ENCODE measurements at regions not wholly inside any gene's neighbourhood (a gene's known extent, or its start where the extent isn't known, plus 50 kb on each side); places are given as distances from the start of the nearest gene placed in this dataset.

DNA sequence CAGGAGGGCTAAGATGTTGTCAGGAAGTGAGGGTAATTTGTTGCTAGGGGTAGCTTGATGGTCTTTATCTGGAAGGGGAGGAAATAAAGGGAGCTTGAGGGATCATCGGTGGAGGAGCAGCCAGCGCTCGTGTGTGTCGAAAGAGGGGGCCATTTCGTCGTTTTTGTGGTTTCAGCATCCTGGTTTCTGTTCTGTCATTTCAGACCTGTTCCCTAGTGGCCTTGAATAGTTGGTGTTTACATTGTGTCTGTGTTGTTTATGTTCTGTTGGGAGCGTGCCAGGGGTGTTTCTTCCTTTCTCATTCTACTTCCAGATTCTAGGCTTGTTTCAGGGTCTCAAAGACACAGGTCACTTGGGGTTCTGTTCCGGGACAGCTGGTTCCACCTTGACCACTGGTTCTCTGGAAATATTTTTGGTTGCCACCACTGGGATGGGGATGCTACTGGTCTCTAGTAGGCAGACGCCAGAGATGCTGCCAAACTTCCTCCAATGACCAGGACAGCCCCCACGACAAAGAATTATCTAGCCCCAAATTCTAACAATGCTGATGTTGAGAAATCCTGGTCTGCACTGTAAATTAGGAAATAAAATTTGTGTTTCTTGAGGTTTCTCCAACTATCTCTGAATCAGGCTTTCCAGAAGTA lies 113.9 kb upstream of the NAA20 start:
- TF ChIP-seq, protein P1, sequence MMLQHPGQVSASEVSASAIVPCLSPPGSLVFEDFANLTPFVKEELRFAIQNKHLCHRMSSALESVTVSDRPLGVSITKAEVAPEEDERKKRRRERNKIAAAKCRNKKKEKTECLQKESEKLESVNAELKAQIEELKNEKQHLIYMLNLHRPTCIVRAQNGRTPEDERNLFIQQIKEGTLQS (CRISPR knock-in tag; IDR thresholded peaks at IDR 0.05), result no peak
- TF ChIP-seq ZSCAN29 (CRISPR knock-in tag; conservative IDR thresholded peaks at IDR 0.05), result no peak
- TF ChIP-seq ZMYM4 (CRISPR knock-in tag; IDR thresholded peaks at IDR 0.05), result peak; percentile 44; the same call in 1 of the 2 replicates
- no peak for TF ChIP-seq ESRRA (CRISPR knock-in tag; IDR thresholded peaks at IDR 0.05; ENCODE audit: low read depth)
- peak; percentile 92 for TF ChIP-seq SMC3 (IDR thresholded peaks at IDR 0.05; ENCODE audit: low read length)
- TF ChIP-seq, protein P2, sequence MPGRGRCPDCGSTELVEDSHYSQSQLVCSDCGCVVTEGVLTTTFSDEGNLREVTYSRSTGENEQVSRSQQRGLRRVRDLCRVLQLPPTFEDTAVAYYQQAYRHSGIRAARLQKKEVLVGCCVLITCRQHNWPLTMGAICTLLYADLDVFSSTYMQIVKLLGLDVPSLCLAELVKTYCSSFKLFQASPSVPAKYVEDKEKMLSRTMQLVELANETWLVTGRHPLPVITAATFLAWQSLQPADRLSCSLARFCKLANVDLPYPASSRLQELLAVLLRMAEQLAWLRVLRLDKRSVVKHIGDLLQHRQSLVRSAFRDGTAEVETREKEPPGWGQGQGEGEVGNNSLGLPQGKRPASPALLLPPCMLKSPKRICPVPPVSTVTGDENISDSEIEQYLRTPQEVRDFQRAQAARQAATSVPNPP (CRISPR knock-in tag; IDR thresholded peaks at IDR 0.05), result no peak

All from HepG2 (cell line).